ENCODE measurements at regions not wholly inside any gene's neighbourhood (a gene's known extent, or its start where the extent isn't known, plus 50 kb on each side); places are given as distances from the start of the nearest gene placed in this dataset.

DNA sequence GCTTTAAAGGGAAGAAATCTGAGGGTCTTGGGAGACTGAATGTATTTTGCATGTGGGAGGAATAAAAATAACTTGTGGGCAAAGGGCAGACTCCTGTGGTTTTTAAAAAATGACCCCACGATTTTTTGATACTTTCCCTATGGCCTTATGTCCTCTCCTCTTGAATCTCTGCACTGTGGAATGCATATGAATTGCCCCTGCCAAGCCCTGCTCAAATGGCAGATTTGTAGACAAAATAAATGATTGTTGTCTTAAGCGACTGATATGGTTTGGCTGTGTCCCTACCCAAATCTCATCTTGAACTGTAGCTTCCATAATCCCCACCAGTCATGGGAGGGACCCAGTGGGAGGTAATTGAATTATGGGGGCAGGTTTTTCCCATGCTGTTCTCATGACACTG lies 223.8 kb downstream of the DACT1 start:
- DNase-seq, result no peak

DNA sequence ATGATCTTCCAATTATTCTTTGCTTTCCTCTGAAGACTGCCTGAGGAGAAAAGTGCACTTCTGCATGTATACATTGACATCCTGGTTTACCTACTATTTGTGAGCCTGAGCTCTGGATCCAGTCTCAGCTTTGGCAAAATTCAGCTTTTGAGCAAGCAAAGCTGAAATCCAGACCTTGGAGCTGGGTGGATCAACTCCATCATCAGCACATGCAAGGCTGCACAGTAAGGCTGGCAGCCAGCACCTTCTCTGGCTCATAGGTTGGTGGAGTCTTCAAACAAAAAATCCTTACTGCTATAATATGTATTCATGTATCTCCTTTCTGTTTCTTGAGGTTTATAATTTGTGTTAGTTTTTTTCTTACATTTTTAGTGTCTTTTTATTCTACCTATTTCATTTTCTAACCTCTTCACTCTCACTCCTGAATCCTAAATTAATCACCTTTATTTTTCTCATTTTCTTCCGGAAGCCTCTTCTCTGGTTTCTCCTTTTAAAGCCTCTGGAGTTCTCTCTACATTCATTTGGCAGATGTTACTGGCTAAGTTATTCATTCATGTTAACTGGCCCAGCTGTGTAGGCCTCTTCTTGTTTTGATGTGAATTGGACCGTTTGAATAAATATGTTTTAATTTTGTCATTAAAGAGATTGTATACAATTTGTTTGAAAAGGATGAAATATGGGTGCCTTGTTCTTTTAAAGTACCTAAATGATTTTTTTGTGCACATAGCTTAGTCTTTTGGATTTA lies 224.8 kb downstream of the DACT1 start:
- DNase-seq, result no peak

DNA sequence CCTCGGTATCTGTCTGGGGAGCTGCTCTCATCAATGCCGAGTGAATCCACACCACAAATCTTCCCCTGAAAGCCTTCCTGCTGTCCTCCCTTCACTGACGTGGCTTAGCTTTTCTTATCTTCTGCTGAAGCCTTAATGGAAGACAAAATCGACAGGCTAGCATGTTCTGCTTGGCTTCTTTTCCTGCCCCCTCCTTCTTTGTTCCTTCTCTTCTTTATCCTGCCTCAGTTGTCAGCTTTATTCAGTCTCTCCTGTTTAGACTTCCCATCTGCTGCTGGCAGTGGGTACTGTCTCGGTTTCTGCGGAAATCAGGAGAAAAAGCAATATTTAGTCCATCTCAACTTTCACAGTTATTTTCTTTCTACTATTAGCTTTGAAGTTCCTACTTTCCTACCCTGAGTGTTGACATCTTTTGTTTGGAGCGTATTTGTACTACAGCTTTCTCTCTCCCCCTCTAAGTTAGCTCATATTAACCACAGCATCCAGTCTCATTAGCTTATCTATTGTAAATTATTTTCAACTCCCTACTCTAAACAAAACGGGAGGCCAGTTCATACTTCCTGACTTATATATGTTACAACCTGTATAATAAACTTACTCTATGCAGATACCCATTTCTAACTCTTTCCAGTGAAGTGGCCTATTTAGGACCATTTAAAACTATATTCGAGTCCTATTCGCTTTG lies 226.0 kb downstream of the DACT1 start:
- no peak for DNase-seq

DNA sequence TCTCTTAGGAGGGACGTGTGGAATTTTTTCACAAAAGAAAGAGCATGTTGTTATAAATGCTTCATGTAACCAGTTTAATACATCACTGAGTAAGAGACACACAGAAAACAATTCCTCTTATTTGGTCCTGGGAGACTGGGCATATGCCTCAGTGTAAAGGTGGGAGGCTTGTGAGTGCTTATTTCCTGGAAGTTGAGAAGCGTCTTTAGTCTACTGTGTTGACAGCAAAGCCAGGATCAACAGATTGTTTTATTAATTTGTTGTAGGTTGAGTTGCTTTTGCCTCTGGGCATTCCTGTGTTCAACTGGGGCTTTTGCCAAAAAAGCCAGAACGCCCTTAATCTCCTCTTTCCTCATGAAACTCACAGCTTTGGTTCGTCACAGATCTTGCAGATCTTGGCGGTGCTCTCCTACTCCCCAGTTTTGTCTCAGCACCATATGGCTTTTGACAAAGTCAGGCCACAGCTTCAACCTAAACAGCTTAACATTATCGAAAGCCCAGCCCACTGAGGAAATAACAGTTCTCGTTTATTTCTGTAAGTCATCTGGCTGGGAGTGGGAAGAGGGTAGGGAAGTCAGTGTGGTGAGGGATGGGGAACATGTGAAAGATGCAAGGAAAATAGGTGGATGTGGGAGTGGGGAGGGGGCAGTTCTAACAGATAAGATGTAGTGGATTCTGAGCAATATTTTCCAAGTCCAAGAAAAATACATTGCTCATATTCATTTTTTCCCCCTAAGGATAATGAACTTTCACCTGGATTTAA lies 227.2 kb downstream of the DACT1 start:
- DNase-seq, result no peak

DNA sequence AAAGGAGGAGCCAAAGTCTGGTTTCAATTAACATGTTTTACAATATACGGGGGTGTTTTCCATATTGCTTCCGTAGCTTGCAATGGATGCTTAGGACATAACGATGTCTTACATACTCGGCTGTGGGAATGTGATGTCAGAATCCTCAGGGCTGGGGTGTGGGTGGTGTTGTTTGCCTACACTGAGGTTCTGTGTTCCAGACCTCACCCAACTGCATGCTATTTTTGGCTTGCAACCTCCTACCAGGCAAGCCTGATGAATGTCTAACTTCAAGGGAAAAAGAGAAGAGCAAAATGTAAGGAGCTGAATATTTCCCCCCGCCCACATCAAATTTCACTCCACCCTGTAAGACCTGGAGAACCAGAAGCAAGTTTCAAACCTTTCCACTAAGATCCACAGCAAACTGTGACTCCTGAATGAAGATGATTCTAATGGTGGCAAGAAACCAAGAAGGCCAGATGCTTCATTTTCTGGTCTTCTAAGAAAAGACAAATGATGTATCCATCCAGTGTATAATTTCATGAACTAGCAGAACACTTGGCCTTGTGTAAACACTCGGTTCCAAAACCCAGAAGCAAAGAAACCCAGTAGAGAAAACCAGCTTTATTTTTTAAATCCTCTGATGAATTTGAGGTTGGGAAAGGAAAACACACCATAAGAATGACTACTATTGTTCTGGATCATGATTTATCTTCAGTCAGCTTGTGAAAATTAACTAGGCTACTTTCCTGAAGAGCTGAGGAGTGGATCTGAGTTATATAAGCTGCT lies 227.9 kb downstream of the DACT1 start:
- DNase-seq, result no peak

DNA sequence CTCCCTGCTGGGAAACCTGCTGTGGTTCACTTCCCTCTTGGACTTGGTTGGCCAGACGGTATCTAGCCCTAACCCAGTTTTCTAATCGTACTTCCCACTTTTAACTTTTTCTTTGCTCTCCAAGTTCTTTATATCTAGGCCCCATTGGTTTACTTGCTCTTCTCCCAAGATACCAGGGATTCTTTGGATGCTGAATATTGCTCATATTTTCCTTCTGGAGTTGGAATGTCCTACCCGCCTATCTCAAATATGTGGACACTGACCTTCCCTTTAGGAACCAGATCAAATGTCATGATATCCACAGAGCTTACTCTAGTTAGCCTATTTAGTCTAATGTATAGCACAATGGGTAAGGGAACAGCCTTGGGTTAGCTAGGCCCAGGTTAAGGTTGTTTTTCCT lies 228.6 kb downstream of the DACT1 start:
- no peak for DNase-seq

DNA sequence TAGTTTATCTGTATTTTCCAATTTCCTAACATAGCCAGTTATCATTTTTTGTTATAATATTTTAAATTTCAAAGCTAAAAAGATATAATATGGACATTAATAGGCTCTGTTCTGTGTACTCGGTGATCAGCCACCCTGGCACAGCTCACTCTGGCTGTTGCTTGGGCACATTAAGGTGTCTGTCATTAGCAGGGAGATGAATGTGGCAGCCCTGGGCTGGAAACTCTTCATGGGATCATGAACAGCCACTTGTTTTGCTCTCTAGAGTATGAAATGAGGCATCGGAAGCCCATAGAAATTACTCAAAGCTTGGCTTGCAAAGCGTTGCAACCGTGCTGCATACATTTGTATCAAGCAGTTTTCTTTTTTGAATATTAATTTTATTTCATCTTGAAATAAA lies 233.2 kb downstream of the DACT1 start:
- DNase-seq, result no peak

DNA sequence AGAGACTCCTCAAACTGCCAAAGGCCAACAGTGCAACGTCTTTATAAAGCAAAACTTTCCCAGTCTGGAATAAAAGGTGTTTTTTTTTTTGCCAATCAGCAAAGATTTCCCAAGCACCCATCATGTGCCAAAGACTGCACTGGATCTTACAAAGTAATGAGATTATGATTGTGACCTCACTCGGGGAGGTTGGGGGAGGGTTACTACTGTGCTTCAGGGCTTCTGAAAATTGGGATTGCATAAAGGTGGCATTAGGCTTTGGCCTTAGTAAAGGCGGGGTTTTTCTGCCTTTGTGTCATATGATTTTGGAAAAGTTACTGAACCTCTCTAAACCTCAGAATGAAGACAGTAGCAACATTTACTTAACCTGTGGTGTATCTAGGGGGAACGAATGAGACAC lies 233.8 kb downstream of the DACT1 start:
- no peak for DNase-seq

DNA sequence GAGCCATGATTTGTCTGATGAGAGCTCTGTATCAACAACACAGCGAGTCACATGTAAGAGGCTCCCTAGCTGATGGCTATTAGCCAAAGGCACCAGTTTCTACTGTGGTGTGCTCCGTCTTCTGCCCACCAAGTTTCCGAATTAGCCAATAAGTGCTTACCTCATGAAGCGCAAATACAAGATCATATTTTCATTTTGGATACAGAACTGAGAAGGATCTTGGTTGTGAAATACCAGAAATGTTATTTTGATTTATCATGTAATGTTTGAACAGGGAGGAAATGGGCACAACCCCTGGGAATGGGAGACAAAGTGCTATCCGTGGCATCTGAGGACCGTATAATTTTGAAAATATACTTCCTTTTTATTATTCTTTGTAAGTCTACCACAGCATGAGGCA lies 234.3 kb downstream of the DACT1 start:
- no peak for DNase-seq

DNA sequence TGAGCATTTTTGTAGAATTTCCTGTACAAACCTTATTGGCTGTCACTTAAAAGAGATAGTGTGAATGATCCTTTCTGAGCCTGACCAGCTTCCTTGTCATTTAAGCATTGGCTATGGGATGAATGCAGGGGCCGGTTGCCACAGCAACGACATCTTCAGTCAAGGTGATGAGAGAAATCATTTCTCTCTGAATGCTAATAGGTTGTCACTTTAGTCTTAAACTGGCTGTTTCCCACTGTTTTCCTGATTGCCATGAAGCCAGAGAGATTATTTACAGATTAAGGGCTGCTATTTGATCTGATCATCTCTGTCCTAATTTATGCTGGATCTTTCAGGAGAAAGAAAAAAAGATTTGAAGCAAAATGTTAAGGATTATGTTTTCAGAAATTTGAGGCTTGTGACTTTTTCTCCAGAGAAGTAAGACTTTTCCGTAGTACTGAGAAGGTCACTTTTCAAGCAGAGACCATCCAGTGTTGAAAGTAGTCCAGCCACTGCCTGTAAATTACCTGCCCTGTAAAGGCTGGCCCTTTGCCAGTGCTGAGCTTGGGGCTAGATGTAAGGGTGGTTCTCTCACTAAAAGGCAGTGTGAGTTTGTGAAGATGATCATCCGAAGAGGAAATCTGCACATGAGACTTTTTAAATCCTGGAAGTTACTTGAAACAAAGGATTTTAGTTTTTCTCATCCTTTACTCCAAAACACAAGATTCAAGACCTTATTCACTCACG lies 235.6 kb downstream of the DACT1 start:
- no peak for DNase-seq

DNA sequence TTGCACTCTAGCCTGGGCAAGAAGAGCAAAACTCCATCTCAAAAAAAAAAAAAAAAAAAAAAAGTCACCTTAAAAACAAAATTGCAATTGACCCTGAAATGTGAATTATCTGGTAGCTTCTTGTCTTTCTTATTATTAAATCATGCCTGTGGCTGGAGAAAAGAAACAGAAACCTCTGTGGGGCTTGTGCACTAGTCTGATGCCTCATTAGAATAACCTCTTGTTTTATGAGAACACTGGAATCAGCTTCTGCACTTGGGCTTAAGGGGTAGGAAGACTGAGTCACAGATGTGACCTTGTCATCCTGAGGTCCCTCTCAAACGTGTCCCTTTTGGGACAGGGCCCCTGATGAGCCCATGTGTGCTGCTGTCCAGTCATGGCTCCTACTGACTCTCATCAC lies 237.9 kb downstream of the DACT1 start:
- no peak for DNase-seq

DNA sequence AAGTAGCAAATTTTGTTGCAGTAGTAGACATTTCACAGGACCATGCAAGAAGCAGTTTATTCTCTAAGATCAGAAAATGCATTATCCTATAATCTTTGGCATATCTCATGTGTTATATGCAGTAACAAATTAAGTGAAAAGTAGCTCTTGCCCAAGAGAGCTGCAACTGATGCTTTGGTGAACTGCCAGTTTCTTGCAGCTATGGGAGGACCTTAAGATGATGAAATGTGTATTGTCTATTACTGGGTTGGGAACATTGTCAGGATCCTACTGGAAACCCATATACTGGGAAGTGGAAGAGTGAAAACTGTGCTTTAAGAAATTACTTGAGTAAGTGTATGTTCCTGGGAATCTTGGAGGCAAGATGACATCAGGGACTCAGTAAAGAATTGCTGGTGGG lies 238.8 kb downstream of the DACT1 start:
- no peak for DNase-seq

DNA sequence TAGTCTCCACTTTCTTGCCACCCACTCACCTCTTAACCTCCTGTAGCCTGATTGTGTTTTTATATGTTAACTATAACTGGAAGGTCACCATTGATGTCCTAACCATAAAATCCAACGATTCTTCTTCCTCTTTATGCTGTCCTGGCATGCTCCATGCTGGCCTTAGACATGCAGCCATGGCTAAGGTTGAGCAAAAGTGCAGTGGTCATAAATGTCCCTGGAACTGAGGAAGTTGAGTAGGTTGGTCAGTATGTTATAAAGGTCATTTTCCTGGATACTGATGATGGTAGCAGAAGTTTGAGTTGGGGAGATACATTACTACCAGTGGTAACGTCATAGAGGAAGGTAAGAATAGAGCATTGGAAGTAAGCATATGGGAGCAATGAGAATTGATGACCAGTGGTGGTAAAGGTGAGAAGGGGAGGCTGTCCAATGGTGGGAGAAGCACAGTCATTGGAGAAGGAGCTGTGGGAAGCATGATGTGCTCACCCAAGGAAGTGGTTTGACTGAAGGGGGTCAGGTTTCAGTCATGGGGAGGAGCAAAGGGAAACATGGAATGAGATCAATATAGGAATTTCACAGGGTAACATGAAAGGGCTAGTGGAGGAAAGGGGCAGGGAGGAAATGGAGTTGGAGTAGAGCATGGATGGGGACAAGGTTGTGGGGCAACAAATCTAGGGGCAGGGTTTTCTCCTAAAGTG lies 240.8 kb downstream of the DACT1 start:
- DNase-seq, result no peak

DNA sequence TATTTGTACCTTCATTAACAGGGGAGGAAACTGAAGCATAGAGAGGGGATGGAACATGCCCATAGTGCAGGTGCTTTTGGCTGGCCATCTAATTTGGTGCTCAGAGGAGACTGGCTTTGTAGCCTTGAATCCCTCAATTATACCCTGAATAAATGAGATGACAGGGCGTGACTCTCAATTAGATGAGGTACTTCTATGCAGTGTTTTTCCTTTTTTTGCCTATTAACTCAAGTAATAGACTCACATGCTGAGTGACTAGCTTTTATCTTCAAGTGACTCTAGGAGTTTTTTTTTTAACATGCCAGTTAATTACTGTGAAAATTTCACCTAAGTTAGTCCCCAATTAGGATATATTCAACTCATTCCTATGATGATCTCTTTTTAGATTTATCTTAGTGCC lies 243.7 kb downstream of the DACT1 start:
- DNase-seq, result no peak

DNA sequence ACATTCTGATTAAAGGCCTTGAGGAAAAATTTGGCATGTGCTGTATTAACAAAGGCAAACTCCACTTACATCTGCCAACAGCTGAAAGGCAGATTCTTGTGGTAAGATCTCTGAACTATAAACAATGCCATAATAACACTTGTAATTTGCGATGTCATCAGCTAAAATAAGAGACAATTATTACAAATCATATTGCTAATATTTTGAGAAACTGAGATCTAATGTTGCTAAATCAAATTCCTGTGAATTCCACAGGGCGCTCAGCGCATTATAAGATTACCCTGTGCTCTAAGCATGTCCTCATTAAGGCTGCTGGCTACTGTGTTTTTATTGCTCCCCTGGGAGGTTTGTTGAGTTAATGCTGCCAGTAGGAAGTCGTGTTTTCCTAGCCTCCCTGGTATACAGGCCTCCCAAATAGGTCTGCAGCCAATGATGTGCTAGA lies 244.8 kb downstream of the DACT1 start:
- peak; percentile 75 to 87 for DNase-seq

DNA sequence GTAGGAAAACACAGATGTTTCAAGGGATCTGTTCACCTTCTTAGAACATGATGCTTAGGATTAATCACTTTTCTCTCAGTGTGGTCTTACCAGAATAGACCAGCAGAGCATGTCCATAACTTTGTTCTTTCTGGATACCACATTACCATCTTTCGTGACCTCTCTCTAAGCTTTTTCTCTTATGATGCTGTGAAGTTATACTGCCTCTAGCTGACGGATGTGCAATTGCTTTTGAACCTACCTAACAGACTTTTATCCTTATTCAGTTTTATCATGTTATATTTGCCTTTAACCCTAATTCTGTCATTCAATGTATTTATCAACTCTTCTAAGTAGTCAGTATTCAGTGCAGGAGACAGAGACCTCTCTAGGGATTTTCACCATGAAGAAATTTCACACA lies 246.7 kb downstream of the DACT1 start:
- no peak for DNase-seq

DNA sequence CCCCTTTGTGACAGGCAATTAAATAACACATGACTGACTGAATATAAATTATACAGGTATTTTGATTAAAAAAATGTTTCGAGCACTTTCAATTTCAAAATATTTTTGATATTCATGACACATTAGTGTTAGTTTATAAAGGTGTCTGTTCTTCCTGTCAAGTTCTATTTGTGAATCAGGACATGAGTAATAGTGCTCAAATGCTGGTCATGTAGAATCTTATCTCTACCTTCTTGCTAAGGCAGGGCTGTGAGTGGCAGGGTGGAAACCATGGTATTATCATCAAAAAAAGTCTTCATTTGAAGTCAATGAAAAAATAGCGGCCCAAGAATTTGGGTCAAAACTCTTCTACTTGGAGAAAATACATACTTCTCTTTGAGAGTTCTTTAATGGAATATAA lies 250.2 kb downstream of the DACT1 start:
- no peak for DNase-seq

DNA sequence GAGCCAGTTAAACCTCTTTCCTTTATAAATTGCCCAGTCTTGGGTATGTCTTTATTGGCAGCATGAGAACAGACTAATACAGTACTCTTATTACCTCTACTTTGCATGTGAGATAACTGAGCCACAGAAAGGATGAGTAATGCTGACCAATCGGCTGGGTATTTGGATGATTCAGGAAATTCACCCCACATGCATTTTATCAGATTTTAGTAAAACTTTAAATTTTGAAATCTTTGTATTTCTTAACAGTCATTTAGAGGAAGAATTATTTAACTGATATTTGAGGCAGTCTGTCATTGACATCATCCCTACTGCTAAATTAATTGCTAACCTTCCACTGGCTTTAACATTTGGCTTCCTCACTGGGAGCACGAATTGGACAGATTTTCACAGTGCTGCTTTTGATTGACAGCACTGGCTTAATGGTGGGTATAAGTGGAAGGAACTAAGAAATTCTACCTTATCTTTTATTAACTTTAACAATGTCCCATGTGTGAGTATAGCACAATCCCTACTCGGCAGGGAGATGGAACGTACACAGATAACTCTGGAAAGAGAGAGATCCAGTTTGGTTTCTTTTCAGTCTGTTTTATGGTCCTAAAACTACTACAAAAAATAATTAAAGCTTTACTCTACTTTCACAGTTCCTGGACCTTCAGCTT lies 261.0 kb downstream of the DACT1 start:
- DNase-seq, result no peak

DNA sequence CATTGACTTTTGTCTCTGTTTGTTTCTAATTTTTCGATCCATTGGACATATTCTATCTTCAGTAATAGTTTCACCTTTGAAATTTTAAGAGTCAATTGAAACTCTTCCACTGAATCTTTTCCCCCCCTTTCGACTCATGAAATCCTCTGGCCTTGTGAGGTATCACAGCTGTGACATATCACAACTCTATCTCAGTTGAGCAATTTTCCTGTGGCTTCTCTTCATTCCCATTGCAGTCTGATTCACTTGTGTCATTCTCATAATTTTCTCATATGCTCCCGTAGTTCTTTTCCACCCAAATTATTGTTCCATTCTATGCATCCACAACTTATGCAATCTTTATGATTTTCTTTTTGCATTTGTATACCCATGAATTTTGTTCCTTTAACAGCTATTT lies 261.6 kb downstream of the DACT1 start:
- DNase-seq, result no peak

DNA sequence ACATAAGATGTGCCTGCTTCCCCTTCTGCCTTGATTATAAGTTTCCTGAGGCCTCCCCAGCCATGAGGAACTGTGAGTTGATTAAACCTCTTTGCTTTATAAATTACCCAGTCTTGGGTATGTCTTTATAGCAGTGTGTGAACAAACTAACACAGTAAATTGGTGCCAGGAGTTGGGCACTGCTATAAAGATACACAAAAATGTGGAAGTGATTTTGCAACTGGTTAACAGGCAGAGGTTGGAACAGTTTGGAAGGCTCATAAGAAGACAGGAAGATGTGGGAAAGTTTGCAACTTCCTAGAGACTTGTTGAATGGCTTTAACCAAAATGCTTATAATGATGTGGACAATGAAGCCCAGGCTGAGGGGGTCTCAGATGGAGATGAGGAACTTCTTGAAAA lies 264.1 kb downstream of the DACT1 start:
- no peak for DNase-seq

DNA sequence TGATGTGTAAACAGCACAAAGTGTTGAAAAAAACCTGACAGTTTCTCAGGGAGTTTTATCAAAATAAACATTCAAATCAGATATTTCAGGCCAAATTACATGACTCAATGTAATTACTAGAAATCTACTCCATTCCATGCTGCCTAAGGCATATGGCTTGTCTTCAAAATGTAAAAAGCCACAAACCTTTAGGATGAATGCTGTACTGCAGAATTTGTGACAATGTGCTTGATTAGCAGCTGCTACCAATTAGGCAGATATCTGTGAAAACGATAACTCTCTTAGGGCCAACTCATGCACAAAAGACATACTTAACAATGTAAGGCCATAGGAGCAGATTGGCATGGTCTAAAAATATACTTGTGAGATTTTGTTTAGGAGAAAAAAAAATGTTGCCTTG lies 267.0 kb downstream of the DACT1 start:
- no peak for DNase-seq

Measured in NCI-H526 (cell line).